Progenitor cell of endocrine pancreas (in vitro differentiated cells): ENCODE measurements at regions not wholly inside any gene's neighbourhood (a gene's known extent, or its start where the extent isn't known, plus 50 kb on each side); places are given as distances from the start of the nearest gene placed in this dataset.
"Not testable (repeated sequence)": the region's sequence is repeated elsewhere in the genome, so short reads cannot be mapped to it uniquely, and the experiment has no call there.

ENCODE experiments used
- DNase-seq: peaks from one replicate; pipeline ENCODE4 v3.0.0; 2021; ENCODE audit warnings: low spot score; ENCODE audit not compliant: unreplicated experiment
- H3K27ac Mint-ChIP-seq: 2 replicates; pipeline ENCODE4 v1.8.0; 2021; ENCODE audit warnings: mild to moderate bottlenecking, moderate library complexity, mixed read lengths
- H3K27me3 Mint-ChIP-seq: 2 replicates; pipeline ENCODE4 v1.8.0; 2021; ENCODE audit warnings: mixed read lengths
- H3K36me3 Mint-ChIP-seq: 2 replicates; pipeline ENCODE4 v1.8.0; 2022; ENCODE audit warnings: mixed read lengths; ENCODE audit not compliant: insufficient read depth
- H3K4me1 Mint-ChIP-seq: 2 replicates; pipeline ENCODE4 v1.8.0; 2021; ENCODE audit warnings: low read depth, mixed read lengths
- H3K4me3 Mint-ChIP-seq: 2 replicates; pipeline ENCODE4 v1.8.0; 2021; ENCODE audit warnings: low read depth, mild to moderate bottlenecking, moderate library complexity, mixed read lengths
- H3K9me3 Mint-ChIP-seq: 2 replicates; pipeline ENCODE4 v1.8.0; 2021; ENCODE audit warnings: low read depth, mixed read lengths
- TF ChIP-seq, protein P1 (sequence below): fragments of 200-600 bp; sonication (generic); IDR thresholded peaks from one replicate; pipeline ENCODE4 v1.5.0; 2021; ENCODE audit warnings: antibody characterized with exemption, mild to moderate bottlenecking; ENCODE audit not compliant: unreplicated experiment

DNA sequence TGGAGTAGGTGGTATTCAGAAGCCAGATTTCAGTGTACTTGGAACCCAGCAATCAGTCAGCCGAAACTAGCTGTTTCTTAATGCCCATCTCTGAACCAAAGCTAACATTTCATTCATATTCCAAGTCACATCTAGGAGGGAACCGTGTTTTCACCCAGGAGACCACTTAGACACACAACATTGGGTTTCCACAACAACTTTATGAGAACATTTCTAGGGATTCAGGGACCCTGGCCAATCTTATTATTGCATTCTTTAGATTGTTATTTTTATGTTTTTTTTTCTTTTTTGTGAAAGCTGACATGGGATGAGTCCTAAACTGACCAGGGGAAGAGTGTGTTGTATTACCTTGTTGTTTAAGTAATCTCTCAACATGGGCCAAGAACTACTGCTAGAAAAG is 72.5 kb upstream of the KIAA0040 start:
- peaks cover 26% of the 10 kb centered on the region for H3K9me3 Mint-ChIP-seq
- no peak overlapping the region for H3K27ac Mint-ChIP-seq
- no peak for DNase-seq
- no peak overlapping the region for H3K4me3 Mint-ChIP-seq
- H3K4me1 Mint-ChIP-seq: no peaks in the 10 kb centered on the region
- H3K27me3 Mint-ChIP-seq: no peaks in the 10 kb centered on the region
- TF ChIP-seq, protein P1, sequence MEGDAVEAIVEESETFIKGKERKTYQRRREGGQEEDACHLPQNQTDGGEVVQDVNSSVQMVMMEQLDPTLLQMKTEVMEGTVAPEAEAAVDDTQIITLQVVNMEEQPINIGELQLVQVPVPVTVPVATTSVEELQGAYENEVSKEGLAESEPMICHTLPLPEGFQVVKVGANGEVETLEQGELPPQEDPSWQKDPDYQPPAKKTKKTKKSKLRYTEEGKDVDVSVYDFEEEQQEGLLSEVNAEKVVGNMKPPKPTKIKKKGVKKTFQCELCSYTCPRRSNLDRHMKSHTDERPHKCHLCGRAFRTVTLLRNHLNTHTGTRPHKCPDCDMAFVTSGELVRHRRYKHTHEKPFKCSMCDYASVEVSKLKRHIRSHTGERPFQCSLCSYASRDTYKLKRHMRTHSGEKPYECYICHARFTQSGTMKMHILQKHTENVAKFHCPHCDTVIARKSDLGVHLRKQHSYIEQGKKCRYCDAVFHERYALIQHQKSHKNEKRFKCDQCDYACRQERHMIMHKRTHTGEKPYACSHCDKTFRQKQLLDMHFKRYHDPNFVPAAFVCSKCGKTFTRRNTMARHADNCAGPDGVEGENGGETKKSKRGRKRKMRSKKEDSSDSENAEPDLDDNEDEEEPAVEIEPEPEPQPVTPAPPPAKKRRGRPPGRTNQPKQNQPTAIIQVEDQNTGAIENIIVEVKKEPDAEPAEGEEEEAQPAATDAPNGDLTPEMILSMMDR: no peak
- H3K36me3 Mint-ChIP-seq: peaks cover 2% of the 10 kb centered on the region

DNA sequence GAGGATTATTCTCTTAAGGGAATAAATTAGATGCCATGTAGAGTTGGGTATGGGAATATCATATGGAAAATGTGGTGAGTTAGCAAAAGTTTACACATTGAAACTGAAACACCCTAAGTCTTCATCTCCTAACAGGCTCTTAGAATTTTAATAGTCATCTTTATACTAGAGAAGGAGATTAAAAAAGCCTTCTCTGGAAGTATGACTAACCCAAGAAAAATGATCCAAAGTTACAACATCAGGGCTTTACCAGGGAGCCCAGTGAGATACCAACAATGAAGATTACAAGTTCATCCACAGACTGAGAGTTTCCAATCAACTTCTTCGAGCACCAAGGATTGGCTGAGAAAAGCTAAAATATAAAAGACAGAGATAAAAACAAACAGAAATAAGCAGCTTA is 70.0 kb upstream of the KIAA0040 start:
- Mint-ChIP-seq H3K4me1 (no peaks in the 10 kb centered on the region), H3K9me3 (peaks cover 42% of the 10 kb centered on the region), H3K4me3 (no peak overlapping the region), H3K36me3 (peaks cover 2% of the 10 kb centered on the region), H3K27me3 (no peaks in the 10 kb centered on the region), H3K27ac (no peak overlapping the region)
- TF ChIP-seq, protein P1: no peak
- no peak for DNase-seq

DNA sequence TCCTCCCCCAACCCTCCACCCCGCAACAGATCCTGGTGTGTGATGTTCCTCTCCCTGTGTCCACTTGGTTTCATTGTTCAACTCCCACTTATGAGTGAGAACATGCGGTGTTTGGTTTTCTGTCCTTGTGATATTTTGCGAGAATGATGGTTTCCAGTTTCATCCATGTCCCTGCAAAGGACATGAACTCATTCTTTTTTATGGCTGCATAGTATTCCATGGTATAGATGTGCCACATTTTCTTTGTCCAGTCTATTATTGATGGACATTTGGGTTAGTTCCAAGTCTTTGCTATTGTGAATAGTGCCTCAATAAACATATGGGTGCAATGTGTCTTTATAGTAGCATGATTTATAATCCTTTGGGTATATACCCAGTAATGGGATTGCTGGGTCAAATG is 63.7 kb upstream of the KIAA0040 start:
- H3K27me3 Mint-ChIP-seq, H3K36me3 Mint-ChIP-seq, H3K4me3 Mint-ChIP-seq, H3K27ac Mint-ChIP-seq, H3K4me1 Mint-ChIP-seq, DNase-seq: not testable (repeated sequence)
- H3K9me3 Mint-ChIP-seq: peaks cover 34% of the 10 kb centered on the region

DNA sequence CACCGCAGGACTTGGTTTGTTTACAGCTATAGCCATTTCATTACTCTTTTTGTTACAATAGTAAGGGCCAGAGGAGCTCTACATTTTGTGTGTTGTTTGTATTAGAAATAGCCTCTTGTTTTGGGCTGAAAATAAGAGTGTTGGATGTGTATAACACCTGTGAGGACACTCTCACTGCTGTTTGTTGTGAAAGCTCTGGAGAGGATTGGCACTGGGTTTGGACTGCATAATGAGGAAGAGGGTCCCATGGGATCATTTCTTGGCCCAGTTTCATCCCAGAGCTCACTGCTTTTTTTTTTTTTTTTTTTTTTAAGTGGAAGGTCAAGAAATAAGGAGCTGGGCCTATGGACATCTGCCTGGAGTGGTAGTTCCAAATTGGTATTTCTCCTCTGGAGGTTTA is 61.6 kb upstream of the KIAA0040 start:
- H3K27ac Mint-ChIP-seq: no peak overlapping the region
- H3K36me3 Mint-ChIP-seq: no peaks in the 10 kb centered on the region
- TF ChIP-seq, protein P1: no peak
- no peaks in the 10 kb centered on the region for H3K27me3 Mint-ChIP-seq
- H3K4me1 Mint-ChIP-seq: no peaks in the 10 kb centered on the region
- no peak for DNase-seq
- peaks cover 22% of the 10 kb centered on the region for H3K9me3 Mint-ChIP-seq
- H3K4me3 Mint-ChIP-seq: no peak overlapping the region

DNA sequence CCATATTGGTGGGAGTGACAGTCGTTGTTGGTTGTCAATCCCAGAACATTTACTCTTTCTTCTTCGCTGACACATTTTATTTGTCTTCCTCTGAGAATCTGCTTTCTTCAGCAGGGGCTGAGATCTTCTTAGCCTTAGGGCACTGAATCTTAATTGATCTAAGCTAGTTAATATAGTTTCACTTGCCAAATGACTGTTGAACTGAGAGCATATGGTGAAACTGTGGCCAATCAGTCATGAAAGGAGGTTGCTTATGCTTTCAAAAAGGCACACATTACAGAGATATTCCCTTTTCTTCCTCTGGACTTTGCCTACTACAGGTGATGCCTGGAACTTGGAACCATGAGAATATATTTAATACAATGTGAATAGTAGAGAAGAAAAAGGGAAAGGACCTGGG is 60.0 kb upstream of the KIAA0040 start:
- Mint-ChIP-seq H3K27me3 (no peaks in the 10 kb centered on the region), H3K4me3 (no peak overlapping the region), H3K4me1 (no peaks in the 10 kb centered on the region), H3K36me3 (no peaks in the 10 kb centered on the region), H3K9me3 (peaks cover 9% of the 10 kb centered on the region), H3K27ac (no peak overlapping the region)
- no peak for DNase-seq
- TF ChIP-seq, protein P1: no peak

DNA sequence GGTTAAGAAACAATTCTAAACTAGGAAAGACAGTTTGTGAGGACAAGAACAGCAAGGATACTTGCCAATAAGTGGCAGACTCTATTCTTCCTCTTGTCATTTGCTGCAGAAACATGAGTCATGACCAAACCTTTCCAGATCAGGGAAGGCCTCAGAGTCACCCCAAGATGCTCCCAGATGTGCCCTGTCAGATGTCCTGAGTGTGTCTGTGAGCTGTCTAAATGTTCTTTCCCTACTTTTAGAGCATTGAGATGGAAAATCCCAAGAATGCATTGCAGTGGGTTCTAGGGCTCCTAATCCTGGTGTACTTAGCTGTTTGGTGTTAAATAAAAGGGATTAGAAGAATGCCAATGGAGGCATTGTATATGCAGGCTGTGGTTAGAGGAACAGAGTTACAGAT is 57.5 kb upstream of the KIAA0040 start:
- no peaks in the 10 kb centered on the region for H3K36me3 Mint-ChIP-seq
- H3K27ac Mint-ChIP-seq: peak overlapping the region; percentile 33

DNA sequence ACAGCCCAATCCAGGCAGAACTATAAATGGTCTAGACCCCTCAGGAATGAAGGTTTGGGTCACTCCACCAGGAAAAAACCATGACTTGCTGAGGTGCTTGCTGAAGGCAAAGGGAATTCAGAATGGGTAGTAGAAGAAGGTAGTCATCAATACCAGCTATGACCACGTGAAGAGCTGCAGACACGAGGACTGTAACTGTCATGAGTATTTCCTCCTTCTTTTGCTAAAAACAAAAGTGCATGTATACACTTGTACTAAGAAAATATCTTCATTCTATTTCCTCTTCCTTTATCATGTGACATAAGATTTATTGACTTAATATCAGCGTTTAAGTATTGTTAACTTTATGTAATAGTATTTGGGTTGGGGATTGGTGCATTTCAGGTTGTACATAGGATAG is 55.5 kb upstream of the KIAA0040 start:
- not testable (repeated sequence) for DNase-seq, H3K27me3 Mint-ChIP-seq, H3K4me1 Mint-ChIP-seq, H3K27ac Mint-ChIP-seq, H3K36me3 Mint-ChIP-seq, H3K4me3 Mint-ChIP-seq
- H3K9me3 Mint-ChIP-seq: peaks cover 12% of the 10 kb centered on the region

More for the DNA sequence above, 57.5 kb upstream of the KIAA0040 start:
- TF ChIP-seq, protein P1: no peak
- Mint-ChIP-seq H3K4me3 (no peak overlapping the region), H3K27me3 (no peaks in the 10 kb centered on the region), H3K4me1 (no peaks in the 10 kb centered on the region), H3K9me3 (peaks cover 3% of the 10 kb centered on the region)
- DNase-seq: no peak

DNA sequence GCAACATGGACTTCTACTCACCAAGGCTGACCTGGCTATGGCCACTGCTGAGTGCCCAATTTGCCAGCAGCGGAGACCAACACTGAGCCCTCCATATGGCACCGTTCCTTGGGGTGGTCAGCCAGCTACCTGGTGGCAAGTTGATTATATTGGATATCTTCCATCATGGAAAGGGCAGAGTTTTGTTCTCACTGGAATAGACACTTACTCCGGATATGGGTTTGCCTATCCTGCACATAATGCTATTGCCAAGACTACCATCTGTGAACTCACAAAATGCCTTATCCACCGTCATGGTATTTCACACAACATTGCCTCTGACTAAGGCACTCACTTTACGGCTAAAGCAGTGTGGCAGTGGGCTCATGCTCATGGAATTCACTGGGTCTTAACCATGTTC is 54.5 kb upstream of the KIAA0040 start:
- not testable (repeated sequence) for H3K27ac Mint-ChIP-seq, H3K4me1 Mint-ChIP-seq, H3K4me3 Mint-ChIP-seq, H3K36me3 Mint-ChIP-seq, DNase-seq, H3K27me3 Mint-ChIP-seq
- peaks cover 12% of the 10 kb centered on the region for H3K9me3 Mint-ChIP-seq
